HEK293 (cell line): ENCODE measurements at regions not wholly inside any gene's neighbourhood (a gene's known extent, or its start where the extent isn't known, plus 50 kb on each side); places are given as distances from the start of the nearest gene placed in this dataset.
A peak's percentile ranks its signal among the peaks of the same experiment; 100 is the strongest.

Experiments used
- CTCF ChIA-PET: fragments of 350-600 bp; formaldehyde crosslinking; extraction: SDS; loops from one replicate; lab custom pipeline; 2021; ENCODE audit warnings: antibody characterized with exemption; lab: Yijun Ruan, JAX
- POLR2A ChIA-PET: fragments of 300-600 bp; formaldehyde crosslinking; extraction: SDS; loops from one replicate; lab custom pipeline; 2020; ENCODE audit warnings: antibody characterized with exemption, inconsistent platforms; lab: Yijun Ruan, JAX
- H3K27ac ChIP-seq: fragments of 200-500 bp; sonication (Bioruptor generic); 2 replicates; pipeline ENCODE4 v1.5.1; 2014; ENCODE audit warnings: low read depth, low read length, control low read depth, inconsistent platforms; ENCODE audit errors: extremely low read depth
- H3K36me3 ChIP-seq, 2 experiments: fragments of 200-500 bp in 1 of 2; sonication (Bioruptor generic) in 1 of 2; 1 replicate in 1 of 2; 2 replicates in 1 of 2; pipeline ENCODE4 v1.5.1; 2014 to 2017; ENCODE audit warnings: inconsistent platforms in 2 of 2, low read length in 2 of 2; ENCODE audit not compliant: control insufficient read depth in 2 of 2, insufficient read depth in 1 of 2
- H3K4me1 ChIP-seq: fragments of 200-500 bp; sonication (Bioruptor generic); 2 replicates; pipeline ENCODE4 v1.5.1; 2014; ENCODE audit warnings: mild to moderate bottlenecking, low read length, inconsistent platforms; ENCODE audit not compliant: control insufficient read depth, insufficient read depth
- H3K4me3 ChIP-seq: 2 replicates; pipeline ENCODE4 v1.5.1; 2011; ENCODE audit warnings: low read depth, mild to moderate bottlenecking, control low read depth, low read length, moderate library complexity
- H3K9me3 ChIP-seq: fragments of 200-500 bp; sonication (Bioruptor generic); 2 replicates; pipeline ENCODE4 v1.5.1; 2014; ENCODE audit warnings: low read depth, low read length, inconsistent platforms; ENCODE audit not compliant: control insufficient read depth, insufficient read depth
- CTCF ChIP-seq: fragments of 450-650 bp; formaldehyde crosslinking; IDR thresholded peaks from 2 replicates; pipeline ENCODE4 v1.5.1; 2016; ENCODE audit warnings: missing biosample characterization, missing genetic modification characterization
- KLF1 ChIP-seq: fragments of 450-650 bp; formaldehyde crosslinking; IDR thresholded peaks from 2 replicates; pipeline ENCODE4 v1.5.1; 2016; ENCODE audit warnings: missing biosample characterization, missing genetic modification characterization
- OVOL3 ChIP-seq: fragments of 450-650 bp; formaldehyde crosslinking; IDR thresholded peaks from 2 replicates; pipeline ENCODE4 v1.5.1; 2016; ENCODE audit warnings: missing biosample characterization, missing genetic modification characterization
- PRDM6 ChIP-seq: fragments of 450-650 bp; formaldehyde crosslinking; IDR thresholded peaks from 2 replicates; pipeline ENCODE4 v1.5.1; 2017; ENCODE audit warnings: missing biosample characterization, missing genetic modification characterization
- WT1 ChIP-seq: fragments of 450-650 bp; formaldehyde crosslinking; IDR thresholded peaks from 2 replicates; pipeline ENCODE4 v1.5.1; 2016; ENCODE audit warnings: missing biosample characterization, missing genetic modification characterization
- ZBTB10 ChIP-seq: fragments of 450-650 bp; formaldehyde crosslinking; IDR thresholded peaks from 2 replicates; pipeline ENCODE4 v1.5.1; 2016; ENCODE audit warnings: missing biosample characterization, missing genetic modification characterization
- ZBTB21 ChIP-seq: fragments of 450-650 bp; formaldehyde crosslinking; IDR thresholded peaks from 2 replicates; pipeline ENCODE4 v1.5.1; 2017; ENCODE audit warnings: missing biosample characterization, missing genetic modification characterization
- ZBTB8A ChIP-seq: fragments of 450-650 bp; formaldehyde crosslinking; IDR thresholded peaks from 2 replicates; pipeline ENCODE4 v1.5.1; 2016; ENCODE audit warnings: missing biosample characterization, missing genetic modification characterization
- ZNF146 ChIP-seq: fragments of 450-650 bp; formaldehyde crosslinking; IDR thresholded peaks from 2 replicates; pipeline ENCODE4 v1.5.1; 2016; ENCODE audit warnings: missing biosample characterization, missing genetic modification characterization
- ZNF223 ChIP-seq: fragments of 450-650 bp; formaldehyde crosslinking; IDR thresholded peaks from 2 replicates; pipeline ENCODE4 v1.5.1; 2016; ENCODE audit warnings: missing biosample characterization, missing genetic modification characterization
- ZNF24 ChIP-seq: fragments of 450-650 bp; formaldehyde crosslinking; IDR thresholded peaks from 2 replicates; pipeline ENCODE4 v1.5.1; 2016; ENCODE audit warnings: missing biosample characterization, missing genetic modification characterization
- ZNF266 ChIP-seq: fragments of 450-650 bp; formaldehyde crosslinking; IDR thresholded peaks from 2 replicates; pipeline ENCODE4 v1.5.1; 2016; ENCODE audit warnings: missing biosample characterization, missing genetic modification characterization, low read depth
- ZNF302 ChIP-seq: fragments of 450-650 bp; formaldehyde crosslinking; IDR thresholded peaks from 2 replicates; pipeline ENCODE4 v1.5.1; 2016; ENCODE audit warnings: missing biosample characterization, missing genetic modification characterization, low read depth
- ZNF354C ChIP-seq: fragments of 450-650 bp; formaldehyde crosslinking; IDR thresholded peaks from 2 replicates; pipeline ENCODE4 v1.5.1; 2016; ENCODE audit warnings: missing biosample characterization, missing genetic modification characterization, low read depth, borderline replicate concordance
- ZNF433 ChIP-seq: fragments of 450-650 bp; formaldehyde crosslinking; IDR thresholded peaks from 2 replicates; pipeline ENCODE4 v1.5.1; 2016; ENCODE audit warnings: missing biosample characterization, missing genetic modification characterization, low read depth
- ZNF530 ChIP-seq: fragments of 450-650 bp; formaldehyde crosslinking; IDR thresholded peaks from 2 replicates; pipeline ENCODE4 v1.5.1; 2016; ENCODE audit warnings: low read depth, missing biosample characterization, missing genetic modification characterization
- ZNF560 ChIP-seq: fragments of 450-650 bp; formaldehyde crosslinking; IDR thresholded peaks from 2 replicates; pipeline ENCODE4 v1.5.1; 2017; ENCODE audit warnings: missing biosample characterization, missing genetic modification characterization, borderline replicate concordance
- ZNF600 ChIP-seq: fragments of 450-650 bp; formaldehyde crosslinking; IDR thresholded peaks from 2 replicates; pipeline ENCODE4 v1.5.1; 2016; ENCODE audit warnings: missing biosample characterization, missing genetic modification characterization
- ZNF654 ChIP-seq: fragments of 450-650 bp; formaldehyde crosslinking; IDR thresholded peaks from 2 replicates; pipeline ENCODE4 v1.5.1; 2016; ENCODE audit warnings: low read depth, missing biosample characterization, missing genetic modification characterization
- ZNF704 ChIP-seq: fragments of 450-650 bp; formaldehyde crosslinking; IDR thresholded peaks from 2 replicates; pipeline ENCODE4 v1.5.1; 2016; ENCODE audit warnings: missing biosample characterization, missing genetic modification characterization
- ZNF785 ChIP-seq: fragments of 450-650 bp; formaldehyde crosslinking; IDR thresholded peaks from 2 replicates; pipeline ENCODE4 v1.5.1; 2016; ENCODE audit warnings: missing biosample characterization, missing genetic modification characterization
- ZNF792 ChIP-seq: fragments of 450-650 bp; formaldehyde crosslinking; IDR thresholded peaks from 2 replicates; pipeline ENCODE4 v1.5.1; 2016; ENCODE audit warnings: missing biosample characterization, missing genetic modification characterization

- TF ChIP-seq ZNF654 (tag by site-specific recombination) (peak; percentile 29), ZNF433 (tag by site-specific recombination) (peak; percentile 91), ZNF530 (tag by site-specific recombination) (peak; percentile 63; the same call in 1 of the 2 replicates), ZBTB21 (tag by site-specific recombination) (peak; percentile 45; the same call in 1 of the 2 replicates), ZNF354C (tag by site-specific recombination) (0 out of 2 replicates have a peak, but pooled peaks have one; percentile 11), ZNF560 (peak; percentile 83; the same call in 1 of the 2 replicates), ZNF704 (0 out of 2 replicates have a peak, but pooled peaks have one; percentile 65), ZNF266 (peak; percentile 85), ZBTB8A (tag by site-specific recombination) (peak; percentile 61)
These were observed 404.8 kb downstream of the TSHZ3 start (continued) for GRCh38 chr19:30944276-30944932.

GRCh38 chr19:30943101-30943843 lies 406.0 kb downstream of the TSHZ3 start:
- ChIA-PET POLR2A (no interaction called here), CTCF (interaction anchor here (0.5 to 0.6 kb wide), 4 partner anchors 73 to 1155 kb away, joined by 3 to 5 read pairs (median 4); no protein-coding TSS in a partner anchor)
- H3K9me3 ChIP-seq, result peaks cover 10% of the 10 kb centered on the region
- H3K36me3 ChIP-seq, result no peaks in the 10 kb centered on the region
- no peaks in the 10 kb centered on the region for H3K4me1 ChIP-seq
- TF ChIP-seq ZNF24 (no peak), ZBTB10 (tag by site-specific recombination) (no peak), PRDM6 (tag by site-specific recombination) (no peak), CTCF (tag by site-specific recombination) (no peak), ZNF792 (tag by site-specific recombination) (no peak)
- H3K4me3 ChIP-seq, result no peak overlapping the region
- no peak overlapping the region for H3K27ac ChIP-seq

GRCh38 chr19:30942636-30943035 lies 406.6 kb downstream of the TSHZ3 start:
- ChIA-PET POLR2A (no interaction called here), CTCF (interaction anchor here (0.5 to 0.6 kb wide), 3 partner anchors 73 to 834 kb away, joined by 4 read pairs; no protein-coding TSS in a partner anchor)
- Histone ChIP-seq H3K4me3 (no peak overlapping the region), H3K9me3 (peaks cover 10% of the 10 kb centered on the region), H3K4me1 (no peaks in the 10 kb centered on the region), H3K27ac (no peak overlapping the region), H3K36me3 (no peaks in the 10 kb centered on the region)
- TF ChIP-seq ZNF146, result no peak
- no peak for TF ChIP-seq OVOL3 (tag by site-specific recombination)
- no peak for TF ChIP-seq ZNF302
- TF ChIP-seq ZNF223 (tag by site-specific recombination), result no peak
- no peak for TF ChIP-seq ZBTB8A (tag by site-specific recombination)
- TF ChIP-seq KLF1 (tag by site-specific recombination), result no peak
- no peak for TF ChIP-seq ZNF785 (tag by site-specific recombination)
- no peak for TF ChIP-seq WT1
- TF ChIP-seq CTCF (tag by site-specific recombination), result no peak
- no peak for TF ChIP-seq ZNF600 (tag by site-specific recombination)
